Liver (tissue), 8 donors: ENCODE measurements at regions not wholly inside any gene's neighbourhood (a gene's known extent, or its start where the extent isn't known, plus 50 kb on each side); places are given as distances from the start of the nearest gene placed in this dataset.

Experiments used
- DNase-seq: peaks from one replicate; pipeline ENCODE4 v3.0.0-alpha.2; 2017; ENCODE audit warnings: low spot score
- H3K27ac ChIP-seq, 2 donors: one replicate each; pipeline ENCODE4 v1.7.0; 2013; ENCODE audit warnings: inconsistent platforms in 2 of 2, low read length in 2 of 2, control low read depth in 1 of 2, low read depth in 1 of 2, mild to moderate bottlenecking in 1 of 2
- H3K27me3 ChIP-seq, 4 donors: one replicate each; pipeline versions ENCODE4 v1.6.1 to v1.7.0; 2013; ENCODE audit warnings: low read length in 3 of 4, inconsistent platforms in 1 of 4, mild to moderate bottlenecking in 1 of 4, moderate library complexity in 1 of 4; ENCODE audit not compliant: control insufficient read depth in 4 of 4, insufficient read depth in 4 of 4
- H3K36me3 ChIP-seq, 4 donors: one replicate each; pipeline versions ENCODE4 v1.6.1 to v1.7.0; 2013; ENCODE audit warnings: low read length in 3 of 4, mild to moderate bottlenecking in 3 of 4, low read depth in 1 of 4, moderate library complexity in 1 of 4; ENCODE audit not compliant: control insufficient read depth in 4 of 4, insufficient read depth in 3 of 4
- H3K4me1 ChIP-seq, 4 donors: one replicate each; pipeline versions ENCODE4 v1.6.1 to v1.7.0; 2013; ENCODE audit warnings: low read length in 3 of 4, mild to moderate bottlenecking in 3 of 4, moderate library complexity in 1 of 4; ENCODE audit not compliant: control insufficient read depth in 4 of 4, insufficient read depth in 4 of 4
- H3K4me3 ChIP-seq, 3 donors: one replicate each; pipeline versions ENCODE4 v1.6.1 to v1.7.0; 2013; ENCODE audit warnings: low read length in 3 of 3, control low read depth in 1 of 3, low read depth in 1 of 3, mild to moderate bottlenecking in 1 of 3
- H3K9ac ChIP-seq, 2 donors: one replicate each; pipeline ENCODE4 v1.7.0; 2013; ENCODE audit warnings: low read length in 2 of 2, mild to moderate bottlenecking in 2 of 2, moderate library complexity in 2 of 2, control low read depth in 1 of 2, low read depth in 1 of 2
- H3K9me3 ChIP-seq, 4 donors: one replicate each; pipeline versions ENCODE4 v1.6.1 to v1.7.0; 2013; ENCODE audit warnings: low read length in 3 of 4; ENCODE audit not compliant: control insufficient read depth in 4 of 4
- EGR1 ChIP-seq, 2 donors: IDR thresholded peaks; 2 replicates each; pipeline ENCODE4 v1.6.1; 2016 to 2018; ENCODE audit warnings: antibody characterized with exemption in 2 of 2, low read depth in 2 of 2
- FOXA1 ChIP-seq: IDR thresholded peaks from 2 replicates; pipeline ENCODE4 v1.6.1; 2016; ENCODE audit warnings: antibody characterized with exemption
- FOXA2 ChIP-seq: IDR thresholded peaks from 2 replicates; pipeline ENCODE4 v1.6.1; 2016; ENCODE audit warnings: antibody characterized with exemption
- GABPA ChIP-seq, 2 donors: IDR thresholded peaks in 1 of 2; conservative IDR thresholded peaks in 1 of 2; 2 replicates each; pipeline ENCODE4 v1.6.1; 2016; ENCODE audit warnings: antibody characterized with exemption in 2 of 2, mild to moderate bottlenecking in 1 of 2, moderate library complexity in 1 of 2
- HNF4A ChIP-seq, 2 donors: conservative IDR thresholded peaks; 2 replicates each; pipeline ENCODE4 v1.6.1; 2016; ENCODE audit warnings: antibody characterized with exemption in 2 of 2, mild to moderate bottlenecking in 2 of 2
- HNF4G ChIP-seq: IDR thresholded peaks from 2 replicates; pipeline ENCODE4 v1.6.1; 2016; ENCODE audit warnings: antibody characterized with exemption
- JUND ChIP-seq, 2 donors: IDR thresholded peaks; 2 replicates each; pipeline ENCODE4 v1.6.1; 2016; ENCODE audit warnings: antibody characterized with exemption in 2 of 2
- NR2F2 ChIP-seq: IDR thresholded peaks from 2 replicates; pipeline ENCODE4 v1.6.1; 2016; ENCODE audit warnings: antibody characterized with exemption
- RAD21 ChIP-seq, 2 donors: IDR thresholded peaks; 2 replicates each; pipeline ENCODE4 v1.6.1; 2016; ENCODE audit warnings: antibody characterized with exemption in 2 of 2, mild to moderate bottlenecking in 2 of 2
- RXRA ChIP-seq, 2 donors: IDR thresholded peaks; 2 replicates each; pipeline ENCODE4 v1.6.1; 2017 to 2018; ENCODE audit warnings: antibody characterized with exemption in 2 of 2, mild to moderate bottlenecking in 1 of 2
- SP1 ChIP-seq: IDR thresholded peaks from 2 replicates; pipeline ENCODE4 v1.6.1; 2018; ENCODE audit warnings: antibody characterized with exemption, mild to moderate bottlenecking
- TAF1 ChIP-seq: conservative IDR thresholded peaks from 2 replicates; pipeline ENCODE4 v1.6.1; 2016; ENCODE audit warnings: antibody characterized with exemption, mild to moderate bottlenecking
- YY1 ChIP-seq: IDR thresholded peaks from 2 replicates; pipeline ENCODE4 v1.6.1; 2016; ENCODE audit warnings: antibody characterized with exemption, mild to moderate bottlenecking
- WGBS: extraction: QIAGEN DNeasy Blood & Tissue Kit; methylation state at CpG from one replicate; pipeline ENCODE4 v1.1.7; 2013; 5-methylcytosine and 5-hydroxymethylcytosine counted together
- TF ChIP-seq, protein P1 (sequence below): IDR thresholded peaks from 2 replicates; pipeline ENCODE4 v1.6.1; 2016; ENCODE audit warnings: antibody characterized with exemption
- TF ChIP-seq, protein P2 (sequence below): IDR thresholded peaks from 2 replicates; pipeline ENCODE4 v1.6.1; 2016; ENCODE audit warnings: antibody characterized with exemption
- TF ChIP-seq, protein P3 (sequence below): IDR thresholded peaks from 2 replicates; pipeline ENCODE4 v1.6.1; 2016; ENCODE audit warnings: antibody characterized with exemption, mild to moderate bottlenecking
- TF ChIP-seq, protein P4 (sequence below): IDR thresholded peaks from 2 replicates; pipeline ENCODE4 v1.6.1; 2016; ENCODE audit warnings: antibody characterized with exemption
- TF ChIP-seq, protein P5 (sequence below): fragments of 150-350 bp; IDR thresholded peaks from 2 replicates; pipeline ENCODE4 v1.5.1; 2017; ENCODE audit warnings: improper control_type of control experiment, low read depth, low read length; ENCODE audit not compliant: missing input control
- donor health status: healthy.
- donor health status: healthy.
- donor health status: healthy.
- donor health status: healthy.
- donor health status: healthy.

DNA sequence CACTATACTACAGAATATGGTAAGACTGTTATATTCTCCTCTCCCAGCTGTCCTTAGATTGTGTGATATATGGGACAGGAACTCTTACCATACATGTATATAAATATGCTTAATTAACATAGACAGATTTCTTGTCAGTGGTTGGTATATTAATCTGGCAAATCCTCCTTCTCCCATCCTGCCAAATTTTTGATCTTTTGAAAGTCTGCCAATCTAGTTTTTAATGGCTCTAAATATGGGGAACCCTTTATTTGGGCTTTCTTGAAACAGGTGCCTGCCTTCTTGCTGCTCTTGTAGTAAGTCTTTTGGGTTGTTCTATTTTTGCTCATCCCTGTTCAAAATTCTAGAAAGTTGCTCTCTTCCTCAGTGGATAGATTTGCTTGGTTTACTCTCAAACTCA, 63.5 kb downstream of the SPATA31D1 start:
- DNase-seq, result no peak
- no peak overlapping the region for H3K9ac ChIP-seq
- H3K4me1 ChIP-seq, result no peaks in the 10 kb centered on the region
- TF ChIP-seq FOXA2, result no peak
- TF ChIP-seq JUND (IDR thresholded peaks at IDR 0.05), result no peak
- TF ChIP-seq GABPA (IDR thresholded peaks at IDR 0.05 in 1 of 2, conservative IDR thresholded peaks at IDR 0.05 in 1 of 2), result no peak
- TF ChIP-seq HNF4G, result no peak
- TF ChIP-seq SP1, result no peak
- no peak for TF ChIP-seq YY1
- no peak for TF ChIP-seq FOXA1
- TF ChIP-seq, protein P1, sequence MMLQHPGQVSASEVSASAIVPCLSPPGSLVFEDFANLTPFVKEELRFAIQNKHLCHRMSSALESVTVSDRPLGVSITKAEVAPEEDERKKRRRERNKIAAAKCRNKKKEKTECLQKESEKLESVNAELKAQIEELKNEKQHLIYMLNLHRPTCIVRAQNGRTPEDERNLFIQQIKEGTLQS, result no peak
- no peak for TF ChIP-seq RXRA (IDR thresholded peaks at IDR 0.05)
- H3K27ac ChIP-seq, result no peak overlapping the region
- H3K27me3 ChIP-seq, result no peaks in the 10 kb centered on the region
- no peak overlapping the region for H3K4me3 ChIP-seq
- no peaks in the 10 kb centered on the region for H3K36me3 ChIP-seq
- no peaks in the 10 kb centered on the region for H3K9me3 ChIP-seq

DNA sequence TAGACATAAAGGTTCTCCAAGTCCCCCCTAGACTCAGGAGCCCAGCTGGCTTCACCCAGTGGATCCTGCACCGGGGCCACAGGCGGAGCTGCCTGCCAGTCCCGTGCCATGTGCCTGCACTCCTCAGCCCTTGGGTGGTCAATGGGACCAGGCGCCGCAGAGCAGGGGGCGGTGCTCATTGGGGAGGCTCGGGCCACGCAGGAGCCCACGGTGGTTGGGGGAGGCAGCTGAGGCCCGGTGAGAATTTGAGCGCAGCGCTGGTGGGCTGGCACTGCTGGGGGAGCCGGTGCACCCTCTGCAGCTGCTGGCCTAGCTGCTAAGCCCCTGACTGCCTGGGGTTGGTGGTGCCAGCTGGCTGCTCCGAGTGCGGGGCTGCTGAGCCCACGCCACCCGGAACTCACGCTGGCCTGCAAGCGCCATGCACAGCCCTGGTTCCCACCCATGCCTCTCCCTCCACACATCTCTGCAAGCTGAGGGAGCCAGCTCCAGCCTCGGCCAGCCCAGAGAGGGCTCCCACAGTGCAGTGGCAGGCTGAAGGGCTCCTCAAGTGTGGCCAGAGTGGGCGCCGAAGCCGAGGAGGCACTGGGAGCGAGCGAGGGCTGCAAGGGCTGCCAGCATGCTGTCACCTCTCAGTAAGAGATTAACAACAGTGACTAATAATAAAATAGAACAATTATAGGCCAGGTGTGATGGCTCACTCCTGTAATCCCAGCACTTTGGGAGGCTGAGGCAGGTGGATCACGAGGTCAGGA, 65.9 kb downstream of the SPATA31D1 start:
- H3K36me3 ChIP-seq, result no peaks in the 10 kb centered on the region
- H3K9me3 ChIP-seq, result no peaks in the 10 kb centered on the region
- H3K27ac ChIP-seq, result no peak overlapping the region
- 97% methylated on average over 26 of the region's 26 CpGs for WGBS
- no peak for DNase-seq
- no peaks in the 10 kb centered on the region for H3K4me1 ChIP-seq
- no peak overlapping the region for H3K4me3 ChIP-seq
- H3K9ac ChIP-seq, result no peak overlapping the region
- H3K27me3 ChIP-seq, result no peaks in the 10 kb centered on the region
- no peak for TF ChIP-seq FOXA2
- TF ChIP-seq SP1, result no peak
- no peak for TF ChIP-seq RAD21 (IDR thresholded peaks at IDR 0.05)
- no peak for TF ChIP-seq JUND (IDR thresholded peaks at IDR 0.05)
- no peak for TF ChIP-seq EGR1 (IDR thresholded peaks at IDR 0.05; ENCODE audit: low read depth in 2 of 2)
- TF ChIP-seq GABPA (IDR thresholded peaks at IDR 0.05 in 1 of 2, conservative IDR thresholded peaks at IDR 0.05 in 1 of 2), result no peak
- TF ChIP-seq, protein P1, result no peak
- no peak for TF ChIP-seq NR2F2
- TF ChIP-seq, protein P2, sequence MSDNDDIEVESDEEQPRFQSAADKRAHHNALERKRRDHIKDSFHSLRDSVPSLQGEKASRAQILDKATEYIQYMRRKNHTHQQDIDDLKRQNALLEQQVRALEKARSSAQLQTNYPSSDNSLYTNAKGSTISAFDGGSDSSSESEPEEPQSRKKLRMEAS, result no peak
- TF ChIP-seq, protein P3, sequence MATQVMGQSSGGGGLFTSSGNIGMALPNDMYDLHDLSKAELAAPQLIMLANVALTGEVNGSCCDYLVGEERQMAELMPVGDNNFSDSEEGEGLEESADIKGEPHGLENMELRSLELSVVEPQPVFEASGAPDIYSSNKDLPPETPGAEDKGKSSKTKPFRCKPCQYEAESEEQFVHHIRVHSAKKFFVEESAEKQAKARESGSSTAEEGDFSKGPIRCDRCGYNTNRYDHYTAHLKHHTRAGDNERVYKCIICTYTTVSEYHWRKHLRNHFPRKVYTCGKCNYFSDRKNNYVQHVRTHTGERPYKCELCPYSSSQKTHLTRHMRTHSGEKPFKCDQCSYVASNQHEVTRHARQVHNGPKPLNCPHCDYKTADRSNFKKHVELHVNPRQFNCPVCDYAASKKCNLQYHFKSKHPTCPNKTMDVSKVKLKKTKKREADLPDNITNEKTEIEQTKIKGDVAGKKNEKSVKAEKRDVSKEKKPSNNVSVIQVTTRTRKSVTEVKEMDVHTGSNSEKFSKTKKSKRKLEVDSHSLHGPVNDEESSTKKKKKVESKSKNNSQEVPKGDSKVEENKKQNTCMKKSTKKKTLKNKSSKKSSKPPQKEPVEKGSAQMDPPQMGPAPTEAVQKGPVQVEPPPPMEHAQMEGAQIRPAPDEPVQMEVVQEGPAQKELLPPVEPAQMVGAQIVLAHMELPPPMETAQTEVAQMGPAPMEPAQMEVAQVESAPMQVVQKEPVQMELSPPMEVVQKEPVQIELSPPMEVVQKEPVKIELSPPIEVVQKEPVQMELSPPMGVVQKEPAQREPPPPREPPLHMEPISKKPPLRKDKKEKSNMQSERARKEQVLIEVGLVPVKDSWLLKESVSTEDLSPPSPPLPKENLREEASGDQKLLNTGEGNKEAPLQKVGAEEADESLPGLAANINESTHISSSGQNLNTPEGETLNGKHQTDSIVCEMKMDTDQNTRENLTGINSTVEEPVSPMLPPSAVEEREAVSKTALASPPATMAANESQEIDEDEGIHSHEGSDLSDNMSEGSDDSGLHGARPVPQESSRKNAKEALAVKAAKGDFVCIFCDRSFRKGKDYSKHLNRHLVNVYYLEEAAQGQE, result no peak
- TF ChIP-seq HNF4A (conservative IDR thresholded peaks at IDR 0.05), result no peak
- no peak for TF ChIP-seq FOXA1
- TF ChIP-seq, protein P4, sequence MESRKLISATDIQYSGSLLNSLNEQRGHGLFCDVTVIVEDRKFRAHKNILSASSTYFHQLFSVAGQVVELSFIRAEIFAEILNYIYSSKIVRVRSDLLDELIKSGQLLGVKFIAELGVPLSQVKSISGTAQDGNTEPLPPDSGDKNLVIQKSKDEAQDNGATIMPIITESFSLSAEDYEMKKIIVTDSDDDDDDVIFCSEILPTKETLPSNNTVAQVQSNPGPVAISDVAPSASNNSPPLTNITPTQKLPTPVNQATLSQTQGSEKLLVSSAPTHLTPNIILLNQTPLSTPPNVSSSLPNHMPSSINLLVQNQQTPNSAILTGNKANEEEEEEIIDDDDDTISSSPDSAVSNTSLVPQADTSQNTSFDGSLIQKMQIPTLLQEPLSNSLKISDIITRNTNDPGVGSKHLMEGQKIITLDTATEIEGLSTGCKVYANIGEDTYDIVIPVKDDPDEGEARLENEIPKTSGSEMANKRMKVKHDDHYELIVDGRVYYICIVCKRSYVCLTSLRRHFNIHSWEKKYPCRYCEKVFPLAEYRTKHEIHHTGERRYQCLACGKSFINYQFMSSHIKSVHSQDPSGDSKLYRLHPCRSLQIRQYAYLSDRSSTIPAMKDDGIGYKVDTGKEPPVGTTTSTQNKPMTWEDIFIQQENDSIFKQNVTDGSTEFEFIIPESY, result no peak
- no peak for TF ChIP-seq RXRA (IDR thresholded peaks at IDR 0.05)
- TF ChIP-seq HNF4G, result no peak
- TF ChIP-seq TAF1, result no peak
- TF ChIP-seq, protein P5, sequence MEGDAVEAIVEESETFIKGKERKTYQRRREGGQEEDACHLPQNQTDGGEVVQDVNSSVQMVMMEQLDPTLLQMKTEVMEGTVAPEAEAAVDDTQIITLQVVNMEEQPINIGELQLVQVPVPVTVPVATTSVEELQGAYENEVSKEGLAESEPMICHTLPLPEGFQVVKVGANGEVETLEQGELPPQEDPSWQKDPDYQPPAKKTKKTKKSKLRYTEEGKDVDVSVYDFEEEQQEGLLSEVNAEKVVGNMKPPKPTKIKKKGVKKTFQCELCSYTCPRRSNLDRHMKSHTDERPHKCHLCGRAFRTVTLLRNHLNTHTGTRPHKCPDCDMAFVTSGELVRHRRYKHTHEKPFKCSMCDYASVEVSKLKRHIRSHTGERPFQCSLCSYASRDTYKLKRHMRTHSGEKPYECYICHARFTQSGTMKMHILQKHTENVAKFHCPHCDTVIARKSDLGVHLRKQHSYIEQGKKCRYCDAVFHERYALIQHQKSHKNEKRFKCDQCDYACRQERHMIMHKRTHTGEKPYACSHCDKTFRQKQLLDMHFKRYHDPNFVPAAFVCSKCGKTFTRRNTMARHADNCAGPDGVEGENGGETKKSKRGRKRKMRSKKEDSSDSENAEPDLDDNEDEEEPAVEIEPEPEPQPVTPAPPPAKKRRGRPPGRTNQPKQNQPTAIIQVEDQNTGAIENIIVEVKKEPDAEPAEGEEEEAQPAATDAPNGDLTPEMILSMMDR, result no peak
- no peak for TF ChIP-seq YY1
